Mesothelial cell of epicardium (in vitro differentiated cells): ENCODE measurements at regions not wholly inside any gene's neighbourhood (a gene's known extent, or its start where the extent isn't known, plus 50 kb on each side); places are given as distances from the start of the nearest gene placed in this dataset.

ENCODE experiments used
- DNase-seq, 2 experiments: peaks; one replicate each; pipeline ENCODE4 v3.0.0; 2021; ENCODE audit warnings: low spot score in 2 of 2; ENCODE audit not compliant: unreplicated experiment in 2 of 2
- H3K27ac Mint-ChIP-seq: 2 replicates; pipeline ENCODE4 v1.8.0; 2021; ENCODE audit warnings: mixed read lengths
- H3K27me3 Mint-ChIP-seq: 2 replicates; pipeline ENCODE4 v1.8.0; 2021; ENCODE audit warnings: low read depth, mixed read lengths
- H3K36me3 Mint-ChIP-seq: 2 replicates; pipeline ENCODE4 v1.8.0; 2021; ENCODE audit warnings: mixed read lengths
- H3K4me1 Mint-ChIP-seq: 2 replicates; pipeline ENCODE4 v1.8.0; 2021; ENCODE audit warnings: mixed read lengths
- H3K4me3 Mint-ChIP-seq: 2 replicates; pipeline ENCODE4 v1.8.0; 2021; ENCODE audit warnings: mild to moderate bottlenecking, moderate library complexity, mixed read lengths
- H3K9me3 Mint-ChIP-seq: 2 replicates; pipeline ENCODE4 v1.8.0; 2021; ENCODE audit warnings: mixed read lengths
- TF ChIP-seq, protein P1 (sequence below): fragments of 200-600 bp; sonication (generic); IDR thresholded peaks from one replicate; pipeline ENCODE4 v1.5.0; 2021; ENCODE audit warnings: antibody characterized with exemption; ENCODE audit not compliant: unreplicated experiment

- no peaks in the 10 kb centered on the region for H3K27me3 Mint-ChIP-seq
- peaks cover 3% of the 10 kb centered on the region for H3K36me3 Mint-ChIP-seq
- H3K27ac Mint-ChIP-seq, result no peak overlapping the region
- TF ChIP-seq, protein P1, sequence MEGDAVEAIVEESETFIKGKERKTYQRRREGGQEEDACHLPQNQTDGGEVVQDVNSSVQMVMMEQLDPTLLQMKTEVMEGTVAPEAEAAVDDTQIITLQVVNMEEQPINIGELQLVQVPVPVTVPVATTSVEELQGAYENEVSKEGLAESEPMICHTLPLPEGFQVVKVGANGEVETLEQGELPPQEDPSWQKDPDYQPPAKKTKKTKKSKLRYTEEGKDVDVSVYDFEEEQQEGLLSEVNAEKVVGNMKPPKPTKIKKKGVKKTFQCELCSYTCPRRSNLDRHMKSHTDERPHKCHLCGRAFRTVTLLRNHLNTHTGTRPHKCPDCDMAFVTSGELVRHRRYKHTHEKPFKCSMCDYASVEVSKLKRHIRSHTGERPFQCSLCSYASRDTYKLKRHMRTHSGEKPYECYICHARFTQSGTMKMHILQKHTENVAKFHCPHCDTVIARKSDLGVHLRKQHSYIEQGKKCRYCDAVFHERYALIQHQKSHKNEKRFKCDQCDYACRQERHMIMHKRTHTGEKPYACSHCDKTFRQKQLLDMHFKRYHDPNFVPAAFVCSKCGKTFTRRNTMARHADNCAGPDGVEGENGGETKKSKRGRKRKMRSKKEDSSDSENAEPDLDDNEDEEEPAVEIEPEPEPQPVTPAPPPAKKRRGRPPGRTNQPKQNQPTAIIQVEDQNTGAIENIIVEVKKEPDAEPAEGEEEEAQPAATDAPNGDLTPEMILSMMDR, result no peak
- peaks cover 23% of the 10 kb centered on the region for H3K9me3 Mint-ChIP-seq
- no peak for DNase-seq
- H3K4me3 Mint-ChIP-seq, result no peak overlapping the region
- no peaks in the 10 kb centered on the region for H3K4me1 Mint-ChIP-seq
Measured at GRCh38 chr13:50552424-50552966, 291.0 kb downstream of the DLEU7 start.

- H3K4me3 Mint-ChIP-seq, result no peak overlapping the region
- no peak overlapping the region for H3K27ac Mint-ChIP-seq
- TF ChIP-seq, protein P1, result no peak
- H3K36me3 Mint-ChIP-seq, result no peaks in the 10 kb centered on the region
- peaks cover 29% of the 10 kb centered on the region for H3K9me3 Mint-ChIP-seq
- peaks cover 4% of the 10 kb centered on the region for H3K27me3 Mint-ChIP-seq
- no peak for DNase-seq
- H3K4me1 Mint-ChIP-seq, result no peaks in the 10 kb centered on the region
Measured at GRCh38 chr13:50561739-50562138, 281.8 kb downstream of the DLEU7 start.

DNA sequence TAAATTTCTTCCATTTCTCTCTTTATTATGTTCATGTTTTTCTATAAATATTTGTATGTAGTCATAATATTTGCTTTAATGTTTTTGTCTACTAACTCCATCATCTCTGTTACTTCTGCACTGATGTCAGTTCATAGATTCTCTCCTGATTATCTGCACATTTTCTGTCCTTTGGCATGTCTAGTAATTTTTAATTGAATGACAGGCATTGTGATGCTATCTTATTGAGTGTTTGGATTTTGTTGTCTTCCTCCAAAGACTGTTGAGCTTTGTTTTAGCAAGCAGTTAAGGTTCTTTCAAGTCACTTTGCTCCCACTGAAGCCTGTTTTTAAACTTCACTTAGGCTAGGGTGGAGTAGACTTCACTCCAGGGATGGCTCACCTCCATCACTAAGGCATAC, 276.8 kb downstream of the DLEU7 start:
- no peak for DNase-seq
- peaks cover 43% of the 10 kb centered on the region for H3K9me3 Mint-ChIP-seq
- no peaks in the 10 kb centered on the region for H3K4me1 Mint-ChIP-seq
- TF ChIP-seq, protein P1, result no peak
- no peaks in the 10 kb centered on the region for H3K36me3 Mint-ChIP-seq
- H3K4me3 Mint-ChIP-seq, result no peak overlapping the region
- peaks cover 4% of the 10 kb centered on the region for H3K27me3 Mint-ChIP-seq
- H3K27ac Mint-ChIP-seq, result no peak overlapping the region

- peaks cover 8% of the 10 kb centered on the region for H3K4me1 Mint-ChIP-seq
Measured at GRCh38 chr13:50572129-50572528, 271.4 kb downstream of the DLEU7 start.

GRCh38 chr13:50573066-50573465, 270.4 kb downstream of the DLEU7 start:
- no peak overlapping the region for H3K27ac Mint-ChIP-seq
- TF ChIP-seq, protein P1, result no peak
- no peak overlapping the region for H3K4me3 Mint-ChIP-seq
- no peaks in the 10 kb centered on the region for H3K36me3 Mint-ChIP-seq
- H3K9me3 Mint-ChIP-seq, result peaks cover 11% of the 10 kb centered on the region
- no peak for DNase-seq
- H3K27me3 Mint-ChIP-seq, result no peaks in the 10 kb centered on the region
- H3K4me1 Mint-ChIP-seq, result peaks cover 8% of the 10 kb centered on the region

More at GRCh38 chr13:50572129-50572528, 271.4 kb downstream of the DLEU7 start:
- H3K27me3 Mint-ChIP-seq, result peaks cover 4% of the 10 kb centered on the region
- TF ChIP-seq, protein P1, result no peak
- peaks cover 14% of the 10 kb centered on the region for H3K9me3 Mint-ChIP-seq
- no peak overlapping the region for H3K4me3 Mint-ChIP-seq
- H3K27ac Mint-ChIP-seq, result no peak overlapping the region
- H3K36me3 Mint-ChIP-seq, result no peaks in the 10 kb centered on the region
- DNase-seq, result no peak

DNA sequence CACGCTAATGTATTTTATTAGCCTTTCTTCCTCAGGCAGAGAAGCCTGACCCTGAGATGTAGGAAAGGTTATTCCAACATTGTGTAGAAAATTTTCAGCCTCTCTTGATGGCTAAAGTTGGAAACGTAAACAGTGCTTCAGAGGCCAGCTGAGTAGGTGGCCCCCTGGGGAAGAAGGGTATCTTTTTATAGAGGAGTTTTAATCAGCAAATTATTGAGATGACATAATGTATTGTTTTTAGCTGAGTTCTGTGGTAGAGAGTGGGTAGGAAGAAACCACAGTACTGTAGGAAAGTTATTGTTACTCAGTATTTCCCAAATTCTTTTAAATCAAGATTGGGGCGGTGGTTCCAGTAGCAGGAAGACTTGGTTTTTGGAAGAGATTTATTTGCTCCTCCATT, 268.8 kb downstream of the DLEU7 start:
- H3K27ac Mint-ChIP-seq, result no peak overlapping the region
- TF ChIP-seq, protein P1, result no peak
- DNase-seq, result no peak
- no peaks in the 10 kb centered on the region for H3K27me3 Mint-ChIP-seq
- peaks cover 11% of the 10 kb centered on the region for H3K9me3 Mint-ChIP-seq
- no peak overlapping the region for H3K4me3 Mint-ChIP-seq
- H3K36me3 Mint-ChIP-seq, result no peaks in the 10 kb centered on the region
- H3K4me1 Mint-ChIP-seq, result peaks cover 10% of the 10 kb centered on the region
